GM10847 (cell line): ENCODE measurements at regions not wholly inside any gene's neighbourhood (a gene's known extent, or its start where the extent isn't known, plus 50 kb on each side); places are given as distances from the start of the nearest gene placed in this dataset.

ENCODE experiments used
- POLR2A ChIP-seq: IDR thresholded peaks from 2 replicates; pipeline ENCODE4 v1.6.1; 2011; ENCODE audit not compliant: insufficient read length; ENCODE audit errors: extremely low read depth

GRCh38 chr6:223136-223535, 69.2 kb upstream of the DUSP22 start:
- no peak for TF ChIP-seq POLR2A

GRCh38 chr6:223763-224162, 68.5 kb upstream of the DUSP22 start:
- no peak for TF ChIP-seq POLR2A

GRCh38 chr6:224350-224749, 67.9 kb upstream of the DUSP22 start:
- TF ChIP-seq POLR2A = no peak

- TF ChIP-seq POLR2A = no peak
Observed at GRCh38 chr6:225121-225721, 67.1 kb upstream of the DUSP22 start.

- peak; percentile 14 for TF ChIP-seq POLR2A
Observed at GRCh38 chr6:225907-226306, 66.4 kb upstream of the DUSP22 start.

GRCh38 chr6:226516-227073, 65.7 kb upstream of the DUSP22 start:
- TF ChIP-seq POLR2A = no peak

- TF ChIP-seq POLR2A = no peak
Observed at GRCh38 chr6:227074-227782, 65.1 kb upstream of the DUSP22 start.

GRCh38 chr6:227812-228338, 64.4 kb upstream of the DUSP22 start:
- no peak for TF ChIP-seq POLR2A

- no peak for TF ChIP-seq POLR2A
Observed at GRCh38 chr6:228881-229651, 63.2 kb upstream of the DUSP22 start.

- no peak for TF ChIP-seq POLR2A
Observed at GRCh38 chr6:231779-232178, 60.5 kb upstream of the DUSP22 start.

GRCh38 chr6:232982-233640, 59.2 kb upstream of the DUSP22 start:
- no peak for TF ChIP-seq POLR2A

- TF ChIP-seq POLR2A = no peak
Observed at GRCh38 chr6:234706-235372, 57.4 kb upstream of the DUSP22 start.

- TF ChIP-seq POLR2A = no peak
Observed at GRCh38 chr6:235763-236360, 56.4 kb upstream of the DUSP22 start.

- no peak for TF ChIP-seq POLR2A
Observed at GRCh38 chr6:236519-236918, 55.8 kb upstream of the DUSP22 start.
